Mucosa of rectum (tissue), 2 donors: ENCODE measurements at regions not wholly inside any gene's neighbourhood (a gene's known extent, or its start where the extent isn't known, plus 50 kb on each side); places are given as distances from the start of the nearest gene placed in this dataset.

Experiments used
- H3K27ac ChIP-seq, 2 donors: one replicate each; pipeline ENCODE4 v1.7.0; 2013; ENCODE audit warnings: inconsistent platforms in 2 of 2, low read depth in 2 of 2, low read length in 2 of 2
- H3K27me3 ChIP-seq, 2 donors: one replicate each; pipeline ENCODE4 v1.7.0; 2013; ENCODE audit warnings: low read length in 2 of 2; ENCODE audit not compliant: control insufficient read depth in 2 of 2, insufficient read depth in 2 of 2
- H3K36me3 ChIP-seq, 2 donors: one replicate each; pipeline ENCODE4 v1.7.0; 2013; ENCODE audit warnings: low read length in 2 of 2; ENCODE audit not compliant: control insufficient read depth in 2 of 2, insufficient read depth in 2 of 2
- H3K4me1 ChIP-seq, 2 donors: one replicate each; pipeline ENCODE4 v1.7.0; 2013; ENCODE audit warnings: low read length in 2 of 2, mild to moderate bottlenecking in 1 of 2; ENCODE audit not compliant: control insufficient read depth in 2 of 2, insufficient read depth in 2 of 2
- H3K4me3 ChIP-seq, 2 donors: one replicate each; pipeline ENCODE4 v1.7.0; 2013; ENCODE audit warnings: low read length in 2 of 2
- H3K9ac ChIP-seq, 2 donors: one replicate each; pipeline ENCODE4 v1.7.0; 2013; ENCODE audit warnings: low read length in 2 of 2, low read depth in 1 of 2, mild to moderate bottlenecking in 1 of 2
- H3K9me3 ChIP-seq, 2 donors: one replicate each; pipeline ENCODE4 v1.7.0; 2013; ENCODE audit warnings: low read length in 2 of 2; ENCODE audit not compliant: control insufficient read depth in 2 of 2
- donor health status: healthy.
- donor health status: Normal muscosa, but diverticular disease.

DNA sequence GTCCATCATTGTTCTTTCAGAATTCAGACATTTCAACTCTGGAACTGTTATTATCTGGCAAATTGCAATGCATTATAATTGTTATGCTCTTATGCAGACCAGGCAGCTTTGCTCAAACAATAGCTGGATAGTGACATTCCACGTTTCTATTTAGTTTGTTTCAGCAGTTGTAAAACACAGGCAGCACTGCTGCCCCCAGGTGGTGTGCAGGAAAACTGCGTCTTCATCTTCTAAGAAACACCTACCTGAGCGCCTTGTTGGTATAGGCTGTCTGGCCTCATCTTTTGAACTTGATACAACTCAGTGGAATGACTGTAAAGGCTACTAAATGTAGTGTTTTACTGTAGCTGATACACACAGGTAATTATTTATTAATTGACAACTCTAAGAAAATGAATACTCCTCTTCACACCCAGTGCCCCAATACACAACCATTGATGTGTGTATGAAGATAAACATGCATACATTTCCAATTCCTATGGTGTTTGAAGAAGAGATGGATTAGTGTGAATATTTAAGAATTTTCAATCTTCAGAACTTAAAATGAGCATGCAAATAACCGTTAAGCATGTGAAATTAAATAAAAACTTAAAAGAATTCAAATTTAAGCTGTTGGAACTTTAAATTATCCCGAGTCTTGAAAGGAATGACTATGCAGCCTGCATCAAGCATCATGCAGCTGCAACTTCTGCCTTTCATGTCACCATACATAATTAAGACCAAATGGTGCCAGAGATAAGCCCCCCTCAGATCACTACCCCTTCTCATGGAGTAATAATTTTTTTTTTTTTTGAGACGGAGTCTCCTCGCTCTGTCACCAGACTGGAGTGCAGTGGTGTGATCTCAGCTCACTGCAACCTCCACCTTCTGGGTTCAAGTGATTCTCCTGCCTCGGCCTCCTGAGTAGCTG lies 85.6 kb downstream of the CD8B2 start:
- H3K9me3 ChIP-seq, result no peaks in the 10 kb centered on the region
- no peaks in the 10 kb centered on the region for H3K36me3 ChIP-seq
- H3K27me3 ChIP-seq, result peaks cover 0 to 3% of the 10 kb centered on the region in 2 donors
- H3K9ac ChIP-seq, result no peak overlapping the region
- no peak overlapping the region for H3K27ac ChIP-seq
- no peak overlapping the region for H3K4me3 ChIP-seq
- H3K4me1 ChIP-seq, result no peaks in the 10 kb centered on the region

DNA sequence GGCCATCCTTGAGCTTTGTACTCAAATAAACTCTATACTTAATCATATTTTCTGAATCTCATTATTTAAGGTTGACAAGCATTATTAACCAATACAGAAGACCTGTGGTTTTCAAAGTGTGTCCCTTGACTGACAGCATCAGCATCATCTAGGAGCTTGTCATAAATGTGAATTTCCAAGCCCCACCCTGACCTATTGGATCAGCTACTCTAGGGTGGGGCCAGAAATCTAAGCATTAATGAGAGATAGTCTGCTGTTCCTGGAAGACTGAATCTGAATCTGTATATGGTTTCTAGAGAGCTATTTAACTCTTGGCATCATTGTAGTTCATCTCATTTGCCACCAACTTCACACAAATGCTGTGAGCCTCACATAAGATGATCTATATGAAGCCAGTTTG lies 86.6 kb downstream of the CD8B2 start:
- Histone ChIP-seq H3K9me3 (no peaks in the 10 kb centered on the region), H3K27me3 (peaks cover 0 to 3% of the 10 kb centered on the region in 2 donors), H3K9ac (no peak overlapping the region), H3K36me3 (no peaks in the 10 kb centered on the region), H3K4me3 (no peak overlapping the region), H3K27ac (no peak overlapping the region), H3K4me1 (no peaks in the 10 kb centered on the region)

DNA sequence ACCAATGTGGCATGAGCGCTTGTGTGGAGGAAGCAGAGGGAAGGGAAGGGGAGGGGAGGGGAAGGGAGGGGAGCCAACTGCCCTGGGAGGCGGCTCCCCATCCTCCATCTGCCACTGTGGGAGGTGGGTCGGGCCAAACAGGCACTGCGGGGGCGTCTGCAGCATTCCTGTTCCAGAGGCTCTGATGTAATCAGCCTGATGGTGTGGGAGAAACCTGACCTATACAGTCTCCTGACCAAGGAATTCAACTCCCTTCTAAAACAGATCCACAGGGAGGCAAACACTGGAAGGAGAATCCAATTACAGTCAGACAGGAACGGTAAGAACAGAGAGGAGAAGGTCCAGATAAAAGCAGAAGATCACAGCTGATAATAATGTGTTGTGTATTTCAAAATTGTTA lies 88.8 kb downstream of the CD8B2 start:
- Histone ChIP-seq H3K27ac (no peak overlapping the region), H3K4me1 (no peaks in the 10 kb centered on the region), H3K36me3 (no peaks in the 10 kb centered on the region), H3K9me3 (no peaks in the 10 kb centered on the region), H3K9ac (no peak overlapping the region), H3K4me3 (no peak overlapping the region), H3K27me3 (peaks cover 0 to 7% of the 10 kb centered on the region in 2 donors)

DNA sequence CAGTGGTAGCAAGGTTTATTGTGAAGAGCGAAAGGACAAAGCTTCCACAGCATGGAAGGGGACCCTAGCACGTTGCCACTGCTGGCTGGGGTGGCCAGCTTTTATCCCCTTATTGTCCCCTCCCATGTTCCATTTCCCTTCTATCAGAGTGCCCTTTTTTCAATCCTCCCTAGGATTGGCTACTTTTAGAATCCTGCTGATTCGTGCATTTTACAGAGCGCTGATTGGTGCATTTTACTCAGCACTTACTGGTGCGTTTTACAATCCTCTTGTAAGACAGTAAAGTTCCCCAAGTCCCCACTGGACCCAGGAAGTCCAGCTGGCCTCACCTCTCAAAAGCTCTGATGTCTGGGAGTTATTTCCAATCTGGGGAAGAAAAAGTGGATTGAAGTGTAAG lies 90.1 kb downstream of the CD8B2 start:
- no peak overlapping the region for H3K4me3 ChIP-seq
- no peak overlapping the region for H3K27ac ChIP-seq
- H3K36me3 ChIP-seq, result no peaks in the 10 kb centered on the region
- H3K9me3 ChIP-seq, result no peaks in the 10 kb centered on the region
- H3K9ac ChIP-seq, result no peak overlapping the region
- H3K27me3 ChIP-seq, result peaks cover 6 to 11% of the 10 kb centered on the region in 2 donors
- H3K4me1 ChIP-seq, result peaks cover 0 to 5% of the 10 kb centered on the region in 2 donors

DNA sequence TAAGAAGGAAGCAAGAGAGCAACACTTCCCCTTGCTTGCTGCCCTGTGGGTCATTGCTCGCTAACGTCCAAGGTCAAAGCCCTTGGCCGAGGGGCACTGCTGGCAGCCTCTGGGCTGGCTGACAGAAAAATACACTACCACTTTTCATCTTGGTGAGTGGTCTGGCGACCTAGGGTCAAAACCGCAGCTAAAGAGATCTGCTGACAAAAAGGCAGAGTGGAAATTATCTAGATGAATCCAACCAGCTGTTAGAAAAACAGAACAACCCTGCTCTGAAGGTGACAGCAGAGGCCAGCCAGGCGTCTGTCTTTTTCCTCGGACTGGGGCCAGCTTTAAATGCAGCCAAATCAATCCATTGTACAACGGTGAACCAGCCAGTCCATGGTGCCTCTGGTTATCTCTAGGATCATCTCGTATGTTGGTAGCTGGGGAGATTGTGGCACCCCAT lies 92.6 kb downstream of the CD8B2 start:
- Histone ChIP-seq H3K4me3 (no peak overlapping the region), H3K9me3 (no peaks in the 10 kb centered on the region), H3K27me3 (peaks cover 11% of the 10 kb centered on the region in 2 donors), H3K36me3 (no peaks in the 10 kb centered on the region), H3K4me1 (peaks cover 0 to 5% of the 10 kb centered on the region in 2 donors), H3K27ac (no peak overlapping the region), H3K9ac (no peak overlapping the region)

DNA sequence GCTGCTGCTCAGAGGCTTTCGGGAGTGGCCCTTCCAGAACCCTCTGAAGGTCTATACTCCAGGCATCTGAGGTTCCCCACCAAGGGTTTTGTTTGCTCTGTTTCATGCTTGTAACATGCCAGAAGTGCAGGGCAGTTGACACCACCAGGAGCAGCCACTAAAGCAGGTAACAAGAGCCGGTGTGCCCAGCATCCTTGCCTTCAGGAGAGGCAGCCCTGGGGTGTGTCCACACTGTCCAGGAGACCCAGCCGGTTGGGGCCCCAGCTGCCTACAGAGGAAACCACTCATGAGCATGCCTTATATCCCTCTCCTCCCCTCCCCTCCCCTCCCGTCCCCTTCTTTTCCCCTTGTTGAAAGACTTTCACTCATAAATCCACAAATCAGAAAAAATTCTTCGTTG lies 93.1 kb downstream of the CD8B2 start:
- Histone ChIP-seq H3K9me3 (no peaks in the 10 kb centered on the region), H3K27me3 (peaks cover 11% of the 10 kb centered on the region in 2 donors), H3K4me3 (no peak overlapping the region), H3K27ac (no peak overlapping the region), H3K4me1 (peaks cover 0 to 5% of the 10 kb centered on the region in 2 donors), H3K36me3 (no peaks in the 10 kb centered on the region), H3K9ac (no peak overlapping the region)

DNA sequence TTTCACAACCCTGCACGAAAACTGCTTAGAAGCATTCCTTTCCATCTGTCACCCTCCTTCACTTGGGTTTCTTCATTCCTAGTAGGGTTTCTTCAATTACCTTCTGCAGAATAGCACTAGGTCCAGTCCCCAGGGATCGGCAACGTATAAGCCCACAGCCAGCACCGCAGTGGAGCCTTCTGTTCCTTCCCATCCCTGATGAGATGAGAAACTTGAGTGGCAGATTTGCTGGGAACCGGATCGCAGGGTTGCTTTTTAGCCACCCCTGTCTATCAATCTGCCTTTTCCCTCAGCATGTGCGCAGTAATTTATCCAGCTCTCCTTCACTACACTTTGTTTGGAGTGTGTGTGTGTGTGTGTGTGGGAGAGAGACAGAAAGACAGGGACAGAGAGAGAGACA lies 94.2 kb downstream of the CD8B2 start:
- Histone ChIP-seq H3K9me3 (no peaks in the 10 kb centered on the region), H3K27ac (no peak overlapping the region), H3K9ac (no peak overlapping the region), H3K4me1 (peaks cover 0 to 5% of the 10 kb centered on the region in 2 donors), H3K27me3 (peaks cover 11% of the 10 kb centered on the region in 2 donors), H3K4me3 (no peak overlapping the region), H3K36me3 (no peaks in the 10 kb centered on the region)

DNA sequence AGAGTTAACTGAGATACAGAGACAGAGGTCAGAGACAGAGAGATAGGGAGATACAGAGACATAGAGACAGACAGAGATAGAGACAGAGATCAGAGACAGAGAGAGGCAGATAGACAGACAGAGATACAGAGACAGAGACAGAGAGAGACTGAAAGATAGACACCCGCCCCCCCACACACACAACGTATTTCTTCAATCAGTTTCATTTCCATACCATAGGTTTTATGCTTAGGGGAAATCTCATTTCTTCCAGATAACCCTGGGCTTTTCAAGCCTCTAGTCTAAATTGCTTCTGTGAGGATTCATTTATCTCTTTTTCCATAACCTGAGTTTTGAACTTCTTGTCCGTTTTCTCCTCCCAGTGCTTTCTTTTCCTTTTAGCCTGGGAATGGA lies 94.6 kb downstream of the CD8B2 start:
- no peak overlapping the region for H3K9ac ChIP-seq
- peak overlapping the region; percentile 56 to 69 for H3K4me3 ChIP-seq
- no peak overlapping the region for H3K27ac ChIP-seq

DNA sequence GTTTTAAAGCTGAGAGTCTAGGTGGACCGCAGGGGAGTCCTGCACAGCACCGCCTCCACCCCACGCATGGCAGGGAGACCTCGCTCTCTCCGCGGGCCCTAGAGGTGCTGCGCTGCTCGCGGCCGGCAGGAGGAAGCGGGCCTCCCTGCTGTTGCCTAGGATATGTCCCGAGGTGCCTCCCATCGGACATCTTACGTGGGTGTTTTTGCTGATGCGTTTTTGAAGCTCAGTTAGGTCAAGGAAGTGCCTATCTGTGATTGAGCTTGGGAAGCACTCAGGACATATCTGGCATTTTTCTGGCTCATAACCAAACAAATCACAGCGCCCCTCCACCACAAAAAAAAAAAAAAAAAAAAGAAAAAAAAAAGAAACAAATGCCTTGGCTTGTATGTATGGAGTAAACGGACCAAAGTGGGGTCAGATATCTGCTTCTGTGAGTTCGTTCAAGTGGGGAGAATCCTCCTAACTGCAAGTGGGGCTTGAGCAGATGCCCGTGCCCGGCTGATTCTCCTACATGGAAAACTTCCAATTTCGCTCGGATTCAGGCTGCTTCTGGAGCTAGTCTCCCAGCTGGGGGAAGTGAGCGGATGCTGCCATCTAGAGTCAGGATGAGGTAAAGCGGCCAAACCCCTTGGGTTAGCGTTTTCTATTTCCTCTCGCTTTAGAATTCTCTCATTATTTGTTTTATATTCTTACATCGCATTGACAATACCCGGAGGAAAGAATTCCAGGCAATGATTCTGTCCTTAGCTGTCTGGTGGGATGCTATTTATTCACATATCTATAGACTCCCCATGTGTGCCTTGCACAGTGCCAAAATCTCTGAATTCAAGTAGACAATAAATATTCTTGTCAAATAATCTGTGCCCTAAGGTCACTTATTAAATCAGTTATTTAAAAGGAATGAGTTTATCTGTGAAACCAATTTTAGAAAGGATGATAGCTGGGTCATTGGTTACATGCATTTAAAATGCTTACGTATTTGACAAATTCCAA lies 95.3 kb downstream of the CD8B2 start:
- peaks cover 0 to 5% of the 10 kb centered on the region in 2 donors for H3K4me1 ChIP-seq
- H3K9me3 ChIP-seq, result no peaks in the 10 kb centered on the region
- H3K27me3 ChIP-seq, result peaks cover 9 to 11% of the 10 kb centered on the region in 2 donors
- H3K27ac ChIP-seq, result no peak overlapping the region
- H3K9ac ChIP-seq, result no peak overlapping the region
- no peaks in the 10 kb centered on the region for H3K36me3 ChIP-seq
- H3K4me3 ChIP-seq, result peak overlapping the region; percentile 56 to 69

More for the DNA sequence above, 94.6 kb downstream of the CD8B2 start:
- Histone ChIP-seq H3K27me3 (peaks cover 11% of the 10 kb centered on the region in 2 donors), H3K4me1 (peaks cover 0 to 5% of the 10 kb centered on the region in 2 donors), H3K9me3 (no peaks in the 10 kb centered on the region), H3K36me3 (no peaks in the 10 kb centered on the region)
